IMR-90 (cell line): ENCODE measurements at regions not wholly inside any gene's neighbourhood (a gene's known extent, or its start where the extent isn't known, plus 50 kb on each side); places are given as distances from the start of the nearest gene placed in this dataset.

Experiments used
- BHLHE40 ChIP-seq: fragments of 150-350 bp; IDR thresholded peaks from 2 replicates; pipeline ENCODE4 v1.6.1; 2016; ENCODE audit warnings: mild to moderate bottlenecking, low read depth, low read length
- CEBPB ChIP-seq: IDR thresholded peaks from 2 replicates; pipeline ENCODE4 v1.6.1; 2012; ENCODE audit warnings: low read depth, low read length, improper control_type of control experiment
- POLR2A ChIP-seq: IDR thresholded peaks from 2 replicates; pipeline ENCODE4 v1.6.1; 2012; ENCODE audit warnings: mild to moderate bottlenecking, low read depth, low read length
- TF ChIP-seq, protein P1 (sequence below): conservative IDR thresholded peaks from 2 replicates; pipeline ENCODE4 v1.5.1; 2012; ENCODE audit warnings: mild to moderate bottlenecking, low read depth, low read length, improper control_type of control experiment
- TF ChIP-seq, protein P2 (sequence below): fragments of 150-350 bp; IDR thresholded peaks from 2 replicates; pipeline ENCODE4 v1.6.1; 2016; ENCODE audit warnings: low read depth, mild to moderate bottlenecking, low read length, moderate library complexity, borderline replicate concordance

GRCh38 chr3:187507266-187507665 is 139.1 kb downstream of the RTP4 start:
- TF ChIP-seq, protein P1, sequence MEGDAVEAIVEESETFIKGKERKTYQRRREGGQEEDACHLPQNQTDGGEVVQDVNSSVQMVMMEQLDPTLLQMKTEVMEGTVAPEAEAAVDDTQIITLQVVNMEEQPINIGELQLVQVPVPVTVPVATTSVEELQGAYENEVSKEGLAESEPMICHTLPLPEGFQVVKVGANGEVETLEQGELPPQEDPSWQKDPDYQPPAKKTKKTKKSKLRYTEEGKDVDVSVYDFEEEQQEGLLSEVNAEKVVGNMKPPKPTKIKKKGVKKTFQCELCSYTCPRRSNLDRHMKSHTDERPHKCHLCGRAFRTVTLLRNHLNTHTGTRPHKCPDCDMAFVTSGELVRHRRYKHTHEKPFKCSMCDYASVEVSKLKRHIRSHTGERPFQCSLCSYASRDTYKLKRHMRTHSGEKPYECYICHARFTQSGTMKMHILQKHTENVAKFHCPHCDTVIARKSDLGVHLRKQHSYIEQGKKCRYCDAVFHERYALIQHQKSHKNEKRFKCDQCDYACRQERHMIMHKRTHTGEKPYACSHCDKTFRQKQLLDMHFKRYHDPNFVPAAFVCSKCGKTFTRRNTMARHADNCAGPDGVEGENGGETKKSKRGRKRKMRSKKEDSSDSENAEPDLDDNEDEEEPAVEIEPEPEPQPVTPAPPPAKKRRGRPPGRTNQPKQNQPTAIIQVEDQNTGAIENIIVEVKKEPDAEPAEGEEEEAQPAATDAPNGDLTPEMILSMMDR: no peak
- TF ChIP-seq BHLHE40: no peak
- TF ChIP-seq, protein P2, sequence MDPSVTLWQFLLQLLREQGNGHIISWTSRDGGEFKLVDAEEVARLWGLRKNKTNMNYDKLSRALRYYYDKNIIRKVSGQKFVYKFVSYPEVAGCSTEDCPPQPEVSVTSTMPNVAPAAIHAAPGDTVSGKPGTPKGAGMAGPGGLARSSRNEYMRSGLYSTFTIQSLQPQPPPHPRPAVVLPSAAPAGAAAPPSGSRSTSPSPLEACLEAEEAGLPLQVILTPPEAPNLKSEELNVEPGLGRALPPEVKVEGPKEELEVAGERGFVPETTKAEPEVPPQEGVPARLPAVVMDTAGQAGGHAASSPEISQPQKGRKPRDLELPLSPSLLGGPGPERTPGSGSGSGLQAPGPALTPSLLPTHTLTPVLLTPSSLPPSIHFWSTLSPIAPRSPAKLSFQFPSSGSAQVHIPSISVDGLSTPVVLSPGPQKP: no peak
- no peak for TF ChIP-seq POLR2A
- no peak for TF ChIP-seq CEBPB
